ENCODE measurements at regions not wholly inside any gene's neighbourhood (a gene's known extent, or its start where the extent isn't known, plus 50 kb on each side); places are given as distances from the start of the nearest gene placed in this dataset.

- Histone ChIP-seq H3K4me1 (ENCODE audit: control insufficient read depth in 1 of 2, extremely low read depth in 1 of 2, insufficient read depth in 2 of 2, low read length in 2 of 2) (no peaks in the 10 kb centered on the region), H3K36me3 (ENCODE audit: control insufficient read depth in 2 of 2, extremely low read depth in 1 of 2, insufficient read depth in 1 of 2, low read length in 1 of 2) (no peaks in the 10 kb centered on the region), H3K27ac (ENCODE audit: low read length) (no peak overlapping the region), H3K27me3 (replicated peaks in 1 of 2; ENCODE audit: control insufficient read depth in 2 of 2, extremely low read depth in 1 of 2, insufficient read depth in 2 of 2, low read length in 1 of 2) (no peaks in the 10 kb centered on the region), H3K9me3 (no peaks in the 10 kb centered on the region), H3K4me3 (ENCODE audit: control insufficient read depth in 1 of 2, extremely low read depth in 1 of 2, low read length in 1 of 2) (no peak overlapping the region)
- H3K27ac Mint-ChIP-seq = no peak overlapping the region
- POLR2A ChIA-PET = no interaction called here
- H3K4me3 Mint-ChIP-seq = no peak overlapping the region
- peaks cover 0 to 6% of the 10 kb centered on the region in 2 donors for H3K27me3 Mint-ChIP-seq
- peaks cover 0 to 7% (median 5%) of the 10 kb centered on the region in 3 donors for H3K9me3 Mint-ChIP-seq
- ATAC-seq (replicated peaks in 1 of 4) = no peak
- H3K4me1 Mint-ChIP-seq = no peaks in the 10 kb centered on the region
- no peak for DNase-seq
- CTCF ChIA-PET = no interaction called here
- no CpG with 5 or more reads among the region's 1 CpG for WGBS (ENCODE audit: insufficient coverage)
- H3K36me3 Mint-ChIP-seq = no peaks in the 10 kb centered on the region
These were observed 80.9 kb upstream of the POU3F3 start for GRCh38 chr2:104772996-104773395.

- no peak for ATAC-seq (replicated peaks in 1 of 4)
- Mint-ChIP-seq H3K4me1 (peaks cover 0 to under 1% (median 0%) of the 10 kb centered on the region in 3 donors), H3K9me3 (peaks cover 0 to 6% (median 5%) of the 10 kb centered on the region in 3 donors), H3K27ac (no peak overlapping the region), H3K4me3 (no peak overlapping the region), H3K36me3 (no peaks in the 10 kb centered on the region), H3K27me3 (peaks cover 0 to 6% of the 10 kb centered on the region in 2 donors)
- CTCF ChIA-PET = no interaction called here
- Histone ChIP-seq H3K27ac (ENCODE audit: low read length) (no peak overlapping the region), H3K9me3 (no peaks in the 10 kb centered on the region), H3K36me3 (ENCODE audit: control insufficient read depth in 2 of 2, extremely low read depth in 1 of 2, insufficient read depth in 1 of 2, low read length in 1 of 2) (no peaks in the 10 kb centered on the region), H3K4me1 (ENCODE audit: control insufficient read depth in 1 of 2, extremely low read depth in 1 of 2, insufficient read depth in 2 of 2, low read length in 2 of 2) (no peaks in the 10 kb centered on the region), H3K4me3 (ENCODE audit: control insufficient read depth in 1 of 2, extremely low read depth in 1 of 2, low read length in 1 of 2) (no peak overlapping the region), H3K27me3 (replicated peaks in 1 of 2; ENCODE audit: control insufficient read depth in 2 of 2, extremely low read depth in 1 of 2, insufficient read depth in 2 of 2, low read length in 1 of 2) (no peaks in the 10 kb centered on the region)
- no peak for DNase-seq
- POLR2A ChIA-PET = no interaction called here
- 62% methylated on average over 2 of the region's 3 CpGs for WGBS (ENCODE audit: insufficient coverage)
These were observed 79.3 kb upstream of the POU3F3 start for GRCh38 chr2:104774631-104775030.

GRCh38 chr2:104777721-104778120, 76.2 kb upstream of the POU3F3 start:
- no CpG with 5 or more reads among the region's 2 CpGs for WGBS (ENCODE audit: insufficient coverage)
- POLR2A ChIA-PET = no interaction called here
- no peak for ATAC-seq (replicated peaks in 1 of 4)
- H3K27ac Mint-ChIP-seq = no peak overlapping the region
- H3K4me3 Mint-ChIP-seq = no peak overlapping the region
- DNase-seq = no peak
- H3K4me1 Mint-ChIP-seq = peaks cover 7 to 8% (median 7%) of the 10 kb centered on the region in 3 donors
- H3K36me3 ChIP-seq (ENCODE audit: control insufficient read depth in 2 of 2, extremely low read depth in 1 of 2, insufficient read depth in 1 of 2, low read length in 1 of 2) = no peaks in the 10 kb centered on the region
- H3K36me3 Mint-ChIP-seq = no peaks in the 10 kb centered on the region
- H3K9me3 Mint-ChIP-seq = peaks cover 0 to 5% (median 4%) of the 10 kb centered on the region in 3 donors
- H3K27ac ChIP-seq (ENCODE audit: low read length) = no peak overlapping the region
- H3K27me3 Mint-ChIP-seq = peaks cover 0 to 6% of the 10 kb centered on the region in 2 donors
- CTCF ChIA-PET = no interaction called here
- no peaks in the 10 kb centered on the region for H3K4me1 ChIP-seq (ENCODE audit: control insufficient read depth in 1 of 2, extremely low read depth in 1 of 2, insufficient read depth in 2 of 2, low read length in 2 of 2)
- H3K9me3 ChIP-seq = no peaks in the 10 kb centered on the region
- no peak overlapping the region for H3K4me3 ChIP-seq (ENCODE audit: control insufficient read depth in 1 of 2, extremely low read depth in 1 of 2, low read length in 1 of 2)
- no peaks in the 10 kb centered on the region for H3K27me3 ChIP-seq (replicated peaks in 1 of 2; ENCODE audit: control insufficient read depth in 2 of 2, extremely low read depth in 1 of 2, insufficient read depth in 2 of 2, low read length in 1 of 2)

- Histone ChIP-seq H3K36me3 (ENCODE audit: control insufficient read depth in 2 of 2, extremely low read depth in 1 of 2, insufficient read depth in 1 of 2, low read length in 1 of 2) (no peaks in the 10 kb centered on the region), H3K27me3 (replicated peaks in 1 of 2; ENCODE audit: control insufficient read depth in 2 of 2, extremely low read depth in 1 of 2, insufficient read depth in 2 of 2, low read length in 1 of 2) (no peaks in the 10 kb centered on the region), H3K4me1 (ENCODE audit: control insufficient read depth in 1 of 2, extremely low read depth in 1 of 2, insufficient read depth in 2 of 2, low read length in 2 of 2) (no peaks in the 10 kb centered on the region), H3K9me3 (no peaks in the 10 kb centered on the region), H3K4me3 (ENCODE audit: control insufficient read depth in 1 of 2, extremely low read depth in 1 of 2, low read length in 1 of 2) (no peak overlapping the region), H3K27ac (ENCODE audit: low read length) (no peak overlapping the region)
- CTCF ChIA-PET = interaction anchor here in 1 of 2 donors (0.7 kb wide), 1 partner anchor 339 kb away, joined by 5 read pairs; no protein-coding TSS in a partner anchor
- no peaks in the 10 kb centered on the region for H3K36me3 Mint-ChIP-seq
- ATAC-seq (replicated peaks in 1 of 4) (no peak), DNase-seq (no peak)
- POLR2A ChIA-PET = no interaction called here
- H3K27ac Mint-ChIP-seq = no peak overlapping the region
- H3K4me1 Mint-ChIP-seq = peaks cover 7 to 8% (median 7%) of the 10 kb centered on the region in 3 donors
- H3K27me3 Mint-ChIP-seq = no peaks in the 10 kb centered on the region
- peaks cover 0 to 5% (median 4%) of the 10 kb centered on the region in 3 donors for H3K9me3 Mint-ChIP-seq
- H3K4me3 Mint-ChIP-seq = no peak overlapping the region
These were observed 72.8 kb upstream of the POU3F3 start for GRCh38 chr2:104781151-104781550.

GRCh38 chr2:104784264-104784663, 69.7 kb upstream of the POU3F3 start:
- Histone ChIP-seq H3K9me3 (no peaks in the 10 kb centered on the region), H3K36me3 (ENCODE audit: control insufficient read depth in 2 of 2, extremely low read depth in 1 of 2, insufficient read depth in 1 of 2, low read length in 1 of 2) (no peaks in the 10 kb centered on the region), H3K27me3 (replicated peaks in 1 of 2; ENCODE audit: control insufficient read depth in 2 of 2, extremely low read depth in 1 of 2, insufficient read depth in 2 of 2, low read length in 1 of 2) (peaks cover 0 to 5% of the 10 kb centered on the region in 2 experiments), H3K27ac (ENCODE audit: low read length) (no peak overlapping the region), H3K4me1 (ENCODE audit: control insufficient read depth in 1 of 2, extremely low read depth in 1 of 2, insufficient read depth in 2 of 2, low read length in 2 of 2) (no peaks in the 10 kb centered on the region), H3K4me3 (ENCODE audit: control insufficient read depth in 1 of 2, extremely low read depth in 1 of 2, low read length in 1 of 2) (no peak overlapping the region)
- ChIA-PET CTCF (no interaction called here), POLR2A (no interaction called here)
- no peak overlapping the region for H3K4me3 Mint-ChIP-seq
- 85% methylated on average over 3 of the region's 3 CpGs for WGBS (ENCODE audit: insufficient coverage)
- no peak overlapping the region for H3K27ac Mint-ChIP-seq
- peaks cover 7 to 8% (median 7%) of the 10 kb centered on the region in 3 donors for H3K4me1 Mint-ChIP-seq
- no peak for ATAC-seq (replicated peaks in 1 of 4)
- no peak for DNase-seq
- H3K36me3 Mint-ChIP-seq = no peaks in the 10 kb centered on the region
- H3K27me3 Mint-ChIP-seq = peaks cover 0 to 4% of the 10 kb centered on the region in 2 donors
- H3K9me3 Mint-ChIP-seq = no peaks in the 10 kb centered on the region

GRCh38 chr2:104786204-104786603, 67.7 kb upstream of the POU3F3 start:
- POLR2A ChIA-PET = no interaction called here
- H3K36me3 ChIP-seq (ENCODE audit: control insufficient read depth in 2 of 2, extremely low read depth in 1 of 2, insufficient read depth in 1 of 2, low read length in 1 of 2) = no peaks in the 10 kb centered on the region
- H3K4me1 ChIP-seq (ENCODE audit: control insufficient read depth in 1 of 2, extremely low read depth in 1 of 2, insufficient read depth in 2 of 2, low read length in 2 of 2) = no peaks in the 10 kb centered on the region
- no peak overlapping the region for H3K27ac ChIP-seq (ENCODE audit: low read length)
- no peak for DNase-seq
- ATAC-seq (replicated peaks in 1 of 4) = no peak
- no peak overlapping the region for H3K4me3 ChIP-seq (ENCODE audit: control insufficient read depth in 1 of 2, extremely low read depth in 1 of 2, low read length in 1 of 2)
- Mint-ChIP-seq H3K9me3 (no peaks in the 10 kb centered on the region), H3K36me3 (no peaks in the 10 kb centered on the region), H3K27me3 (peaks cover 2 to 11% of the 10 kb centered on the region in 2 donors), H3K27ac (no peak overlapping the region), H3K4me3 (no peak overlapping the region), H3K4me1 (no peaks in the 10 kb centered on the region)
- H3K27me3 ChIP-seq (replicated peaks in 1 of 2; ENCODE audit: control insufficient read depth in 2 of 2, extremely low read depth in 1 of 2, insufficient read depth in 2 of 2, low read length in 1 of 2) = peaks cover 0 to 5% of the 10 kb centered on the region in 2 experiments
- 83% methylated on average over 2 of the region's 8 CpGs for WGBS (ENCODE audit: insufficient coverage)
- CTCF ChIA-PET = no interaction called here
- no peaks in the 10 kb centered on the region for H3K9me3 ChIP-seq

GRCh38 chr2:104786821-104787220, 67.1 kb upstream of the POU3F3 start:
- ATAC-seq (replicated peaks in 1 of 4) (no peak), DNase-seq (no peak)
- Mint-ChIP-seq H3K4me1 (no peaks in the 10 kb centered on the region), H3K27ac (no peak overlapping the region), H3K36me3 (no peaks in the 10 kb centered on the region), H3K4me3 (no peak overlapping the region), H3K9me3 (no peaks in the 10 kb centered on the region), H3K27me3 (peaks cover 2 to 11% of the 10 kb centered on the region in 2 donors)
- Histone ChIP-seq H3K4me3 (ENCODE audit: control insufficient read depth in 1 of 2, extremely low read depth in 1 of 2, low read length in 1 of 2) (no peak overlapping the region), H3K4me1 (ENCODE audit: control insufficient read depth in 1 of 2, extremely low read depth in 1 of 2, insufficient read depth in 2 of 2, low read length in 2 of 2) (no peaks in the 10 kb centered on the region), H3K27me3 (replicated peaks in 1 of 2; ENCODE audit: control insufficient read depth in 2 of 2, extremely low read depth in 1 of 2, insufficient read depth in 2 of 2, low read length in 1 of 2) (peaks cover 0 to 5% of the 10 kb centered on the region in 2 experiments), H3K27ac (ENCODE audit: low read length) (no peak overlapping the region), H3K36me3 (ENCODE audit: control insufficient read depth in 2 of 2, extremely low read depth in 1 of 2, insufficient read depth in 1 of 2, low read length in 1 of 2) (no peaks in the 10 kb centered on the region), H3K9me3 (no peaks in the 10 kb centered on the region)
- no CpG with 5 or more reads among the region's 2 CpGs for WGBS (ENCODE audit: insufficient coverage)
- CTCF ChIA-PET = no interaction called here
- POLR2A ChIA-PET = no interaction called here

Data from T-cell (primary cell).